Endothelial cell of umbilical vein (primary cell): ENCODE measurements at regions not wholly inside any gene's neighbourhood (a gene's known extent, or its start where the extent isn't known, plus 50 kb on each side); places are given as distances from the start of the nearest gene placed in this dataset.
A peak's percentile ranks its signal among the peaks of the same experiment; 100 is the strongest.

Source experiments
- BruUV-seq: library from RNA; stranded (reverse); fragments of 400-500 nt; replicated peaks from 2 replicates; lab custom pipeline; 2021; lab: Mats Ljungman, UMichigan
- CTCF ChIA-PET: fragments of 300-600, 350-600 bp; sonication (Branson Sonifier 250); formaldehyde crosslinking; loops from one replicate; lab custom pipeline; 2021; ENCODE audit warnings: antibody characterized with exemption, inconsistent platforms; lab: Charles Lee
- POLR2A ChIA-PET: fragments of 300-600, 350-600 bp; sonication (Branson Sonifier 250); formaldehyde crosslinking; loops from one replicate; lab custom pipeline; 2021; ENCODE audit warnings: antibody characterized with exemption, inconsistent platforms; lab: Charles Lee
- DNase-seq: peaks from one replicate; pipeline ENCODE4 v3.0.0-alpha.2; 2011; ENCODE audit warnings: low read depth, low spot score
- FAIRE-seq: peaks from 2 replicates; lab custom pipeline; 2011; peaks lifted over from hg19 to GRCh38; lab: Jason Lieb, UNC
- H2AFZ ChIP-seq: 2 replicates; pipeline ENCODE4 v1.6.0; 2012; ENCODE audit warnings: low read depth, low read length, control low read depth, inconsistent platforms
- H3K27ac ChIP-seq: 2 replicates; pipeline ENCODE4 v1.5.1; 2011; ENCODE audit warnings: low read depth, mild to moderate bottlenecking, control low read depth, low read length, moderate library complexity; ENCODE audit not compliant: insufficient read depth
- H3K27me3 ChIP-seq, 2 experiments: 2 replicates each; pipeline versions ENCODE4 v1.6.0 to v1.6.1; 2011; ENCODE audit warnings: low read length in 2 of 2, mixed read lengths in 1 of 2; ENCODE audit not compliant: control insufficient read depth in 2 of 2, insufficient read depth in 2 of 2
- H3K36me3 ChIP-seq, 2 experiments: 2 replicates in 1 of 2; 3 replicates in 1 of 2; pipeline ENCODE4 v1.5.1; 2011; ENCODE audit warnings: low read length in 2 of 2, mild to moderate bottlenecking in 1 of 2, moderate library complexity in 1 of 2; ENCODE audit not compliant: control insufficient read depth in 2 of 2, insufficient read depth in 2 of 2; ENCODE audit errors: extremely low read depth in 1 of 2
- H3K4me1 ChIP-seq: 3 replicates; pipeline ENCODE4 v1.5.1; 2011; ENCODE audit warnings: mild to moderate bottlenecking, low read length; ENCODE audit not compliant: control insufficient read depth, insufficient read depth; ENCODE audit errors: extremely low read depth
- H3K4me2 ChIP-seq: 2 replicates; pipeline ENCODE4 v1.6.1; 2011; ENCODE audit warnings: low read length, control low read depth, mixed read lengths; ENCODE audit not compliant: insufficient read depth
- H3K4me3 ChIP-seq, 3 experiments: fragments of 200-600 bp in 1 of 3; sonication (generic), shearing (Covaris generic) in 1 of 3; replicated peaks in 1 of 3; 2 replicates each; pipeline ENCODE4 v1.5.1; 2011 to 2016; ENCODE audit warnings: control low read depth in 3 of 3, low read length in 3 of 3, mild to moderate bottlenecking in 2 of 3, inconsistent platforms in 1 of 3, low read depth in 1 of 3, moderate library complexity in 1 of 3; ENCODE audit not compliant: insufficient read depth in 1 of 3
- H3K79me2 ChIP-seq: 2 replicates; pipeline ENCODE4 v1.6.0; 2012; ENCODE audit warnings: low read length, inconsistent platforms; ENCODE audit not compliant: control insufficient read depth, insufficient read depth
- H3K9ac ChIP-seq: replicated peaks from 2 replicates; pipeline ENCODE3; 2011; ENCODE audit warnings: low read length, control low read depth; ENCODE audit not compliant: insufficient read depth; ENCODE audit errors: extremely low read depth
- H3K9me1 ChIP-seq: replicated peaks from 3 replicates; pipeline ENCODE4 v1.6.0; 2011; ENCODE audit warnings: mild to moderate bottlenecking, low read length; ENCODE audit not compliant: control insufficient read depth, insufficient read depth; ENCODE audit errors: extremely low read depth
- H3K9me3 ChIP-seq: replicated peaks from 2 replicates; pipeline ENCODE4 v1.5.1; 2012; ENCODE audit warnings: low read length, inconsistent platforms; ENCODE audit not compliant: control insufficient read depth, insufficient read depth
- H4K20me1 ChIP-seq: replicated peaks from 2 replicates; pipeline ENCODE3; 2011; ENCODE audit warnings: mild to moderate bottlenecking, low read length; ENCODE audit not compliant: control insufficient read depth, insufficient read depth; ENCODE audit errors: extremely low read depth
- CTCF ChIP-seq, 2 donors: IDR thresholded peaks; 1 replicate in 1 of 2; 2 replicates in 1 of 2; pipeline ENCODE4 v1.5.1; 2011; ENCODE audit warnings: low read length in 2 of 2, mild to moderate bottlenecking in 2 of 2, moderate library complexity in 2 of 2, control low read depth in 1 of 2, inconsistent platforms in 1 of 2, low read depth in 1 of 2; ENCODE audit not compliant: insufficient read depth in 1 of 2; ENCODE audit errors: extremely low read depth in 1 of 2
- JUN ChIP-seq: IDR thresholded peaks from 2 replicates; pipeline ENCODE4 v1.6.1; 2011; ENCODE audit warnings: borderline replicate concordance, low read depth; ENCODE audit not compliant: insufficient read length, insufficient read depth
- MAX ChIP-seq: IDR thresholded peaks from 2 replicates; pipeline ENCODE4 v1.6.1; 2011; ENCODE audit not compliant: insufficient read depth, insufficient read length
- MYC ChIP-seq: IDR thresholded peaks from one replicate; pipeline ENCODE4 v1.6.1; 2011; ENCODE audit warnings: mild to moderate bottlenecking, low read depth, low read length
- dilution Hi-C: fragments of 300-500 bp; cut with MboI; formaldehyde crosslinking; loops from one replicate; pipeline ENCODE4 v1.15.0; 2019; ENCODE audit warnings: low sequenced_read_pairs; ENCODE audit not compliant: extremely low pct_ligation_motif_present
- intact Hi-C: fragments of 100-400 bp; cut with micrococcal nuclease; formaldehyde crosslinking; loops from one replicate; pipeline ENCODE4 v1.10.0; 2022

GRCh38 chr17:77828749-77829539, 129.6 kb upstream of the TNRC6C start:
- POLR2A ChIA-PET = interaction anchor here (2.2 kb wide), 1 partner anchor 130 kb away, joined by 8 read pairs; the partner anchor contains the start of gene TNRC6C

More at GRCh38 chr17:77828749-77829539, 129.6 kb upstream of the TNRC6C start:
- no peak for DNase-seq
- Histone ChIP-seq H4K20me1 (no peaks in the 10 kb centered on the region), H3K27ac (no peak overlapping the region), H3K36me3 (no peaks in the 10 kb centered on the region), H2AFZ (no peak overlapping the region), H3K9me3 (no peaks in the 10 kb centered on the region), H3K27me3 (no peaks in the 10 kb centered on the region), H3K9me1 (no peaks in the 10 kb centered on the region), H3K79me2 (no peaks in the 10 kb centered on the region), H3K4me1 (peaks cover 27% of the 10 kb centered on the region), H3K4me3 (no peak overlapping the region), H3K9ac (no peak overlapping the region), H3K4me2 (no peak overlapping the region)
- CTCF ChIA-PET = no interaction called here
- TF ChIP-seq MAX (peak; percentile 22), MYC (no peak), CTCF (IDR thresholded peaks at IDR 0.05; ENCODE audit: extremely low read depth in 1 of 2, insufficient read depth in 1 of 2, low read depth in 1 of 2, low read length in 2 of 2) (no peak), JUN (no peak)
- no peak for FAIRE-seq
- no TSS peak for BruUV-seq
- intact Hi-C loops = no loop called here
- dilution Hi-C loops = no loop called here
